GM19240 (cell line): ENCODE measurements at regions not wholly inside any gene's neighbourhood (a gene's known extent, or its start where the extent isn't known, plus 50 kb on each side); places are given as distances from the start of the nearest gene placed in this dataset.

Source experiments
- DNase-seq: peaks from one replicate; pipeline ENCODE4 v3.0.0; 2011; ENCODE audit warnings: low spot score; ENCODE audit not compliant: insufficient read length

GRCh38 chr12:90166012-90166411 lies 457.4 kb upstream of the ATP2B1 start:
- no peak for DNase-seq

- no peak for DNase-seq
Observed at GRCh38 chr12:90163975-90164374, 455.3 kb upstream of the ATP2B1 start.

- DNase-seq, result no peak
Observed at GRCh38 chr12:90153827-90154226, 445.2 kb upstream of the ATP2B1 start.

GRCh38 chr12:90152897-90153624 lies 444.4 kb upstream of the ATP2B1 start:
- no peak for DNase-seq

GRCh38 chr12:90151491-90152015 lies 442.9 kb upstream of the ATP2B1 start:
- no peak for DNase-seq

GRCh38 chr12:90149453-90149852 lies 440.8 kb upstream of the ATP2B1 start:
- no peak for DNase-seq

GRCh38 chr12:90129366-90130030 lies 420.9 kb upstream of the ATP2B1 start:
- DNase-seq, result no peak

- DNase-seq, result no peak
Observed at GRCh38 chr12:90128526-90128925, 419.9 kb upstream of the ATP2B1 start.

- no peak for DNase-seq
Observed at GRCh38 chr12:90126125-90126524, 417.5 kb upstream of the ATP2B1 start.

GRCh38 chr12:90124914-90125313 lies 416.3 kb upstream of the ATP2B1 start:
- no peak for DNase-seq

- no peak for DNase-seq
Observed at GRCh38 chr12:90124289-90124688, 415.7 kb upstream of the ATP2B1 start.

- no peak for DNase-seq
Observed at GRCh38 chr12:90122681-90123080, 414.0 kb upstream of the ATP2B1 start.

- DNase-seq, result no peak
Observed at GRCh38 chr12:90120627-90121026, 412.0 kb upstream of the ATP2B1 start.

- no peak for DNase-seq
Observed at GRCh38 chr12:90112666-90113065, 404.0 kb upstream of the ATP2B1 start.

- DNase-seq, result no peak
Observed at GRCh38 chr12:90111791-90112580, 403.3 kb upstream of the ATP2B1 start.

GRCh38 chr12:90106568-90106967 lies 397.9 kb upstream of the ATP2B1 start:
- DNase-seq, result no peak

GRCh38 chr12:90102957-90103652 lies 394.5 kb upstream of the ATP2B1 start:
- DNase-seq, result peak; percentile 4

- no peak for DNase-seq
Observed at GRCh38 chr12:90100579-90100978, 391.9 kb upstream of the ATP2B1 start.

- DNase-seq, result no peak
Observed at GRCh38 chr12:90099288-90099687, 390.6 kb upstream of the ATP2B1 start.

GRCh38 chr12:90098132-90098779 lies 389.6 kb upstream of the ATP2B1 start:
- DNase-seq, result no peak

- no peak for DNase-seq
Observed at GRCh38 chr12:90091809-90092208, 383.2 kb upstream of the ATP2B1 start.
